Glutamatergic neuron (in vitro differentiated cells): ENCODE measurements at regions not wholly inside any gene's neighbourhood (a gene's known extent, or its start where the extent isn't known, plus 50 kb on each side); places are given as distances from the start of the nearest gene placed in this dataset.

Experiments
- DNase-seq: peaks from one replicate; pipeline ENCODE4 v3.0.0; 2022
- H3K27ac Mint-ChIP-seq: one replicate; pipeline ENCODE4 v1.8.0; 2020; ENCODE audit warnings: mild to moderate bottlenecking, mixed read lengths, inconsistent platforms; ENCODE audit not compliant: unreplicated experiment
- H3K27me3 Mint-ChIP-seq: one replicate; pipeline ENCODE4 v1.8.0; 2020; ENCODE audit warnings: mild to moderate bottlenecking, moderate library complexity, mixed read lengths, inconsistent platforms; ENCODE audit not compliant: unreplicated experiment
- H3K36me3 Mint-ChIP-seq: one replicate; pipeline ENCODE4 v1.8.0; 2020; ENCODE audit warnings: mild to moderate bottlenecking, mixed read lengths, inconsistent platforms; ENCODE audit not compliant: unreplicated experiment
- H3K4me1 Mint-ChIP-seq: one replicate; pipeline ENCODE4 v1.8.0; 2020; ENCODE audit warnings: mild to moderate bottlenecking, low read depth, mixed read lengths, inconsistent platforms; ENCODE audit not compliant: unreplicated experiment
- H3K4me3 Mint-ChIP-seq: one replicate; pipeline ENCODE4 v1.8.0; 2020; ENCODE audit warnings: mild to moderate bottlenecking, mixed read lengths, inconsistent platforms; ENCODE audit not compliant: unreplicated experiment
- H3K9me3 Mint-ChIP-seq: one replicate; pipeline ENCODE4 v1.8.0; 2020; ENCODE audit warnings: mild to moderate bottlenecking, moderate library complexity, mixed read lengths, inconsistent platforms; ENCODE audit not compliant: unreplicated experiment
- TF ChIP-seq, protein P1 (sequence below): fragments of 200-600 bp; sonication (generic); IDR thresholded peaks from one replicate; pipeline ENCODE4 v1.5.0; 2021; ENCODE audit not compliant: partially characterized antibody, unreplicated experiment

DNA sequence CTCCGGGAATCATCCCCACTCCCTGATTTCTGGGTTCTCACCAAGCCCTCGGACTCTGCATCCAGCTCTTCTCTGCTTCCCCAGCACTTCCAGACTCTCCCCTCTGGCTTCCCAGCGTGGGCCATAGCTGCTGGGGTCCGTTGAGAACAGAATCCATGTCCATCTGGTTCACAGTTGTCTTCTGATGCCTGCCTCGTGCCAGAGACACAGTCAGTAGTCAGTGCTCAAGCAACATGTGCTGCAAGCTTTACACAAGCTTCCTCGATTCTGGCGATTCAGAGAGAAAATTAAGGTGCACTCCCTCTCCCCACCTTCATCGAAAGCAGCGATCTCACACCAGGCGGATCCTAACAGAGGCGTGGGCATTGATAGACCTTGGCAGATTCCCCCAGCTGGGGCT lies 495.5 kb downstream of the TBC1D22A start:
- H3K4me1 Mint-ChIP-seq: no peaks in the 10 kb centered on the region
- TF ChIP-seq, protein P1, sequence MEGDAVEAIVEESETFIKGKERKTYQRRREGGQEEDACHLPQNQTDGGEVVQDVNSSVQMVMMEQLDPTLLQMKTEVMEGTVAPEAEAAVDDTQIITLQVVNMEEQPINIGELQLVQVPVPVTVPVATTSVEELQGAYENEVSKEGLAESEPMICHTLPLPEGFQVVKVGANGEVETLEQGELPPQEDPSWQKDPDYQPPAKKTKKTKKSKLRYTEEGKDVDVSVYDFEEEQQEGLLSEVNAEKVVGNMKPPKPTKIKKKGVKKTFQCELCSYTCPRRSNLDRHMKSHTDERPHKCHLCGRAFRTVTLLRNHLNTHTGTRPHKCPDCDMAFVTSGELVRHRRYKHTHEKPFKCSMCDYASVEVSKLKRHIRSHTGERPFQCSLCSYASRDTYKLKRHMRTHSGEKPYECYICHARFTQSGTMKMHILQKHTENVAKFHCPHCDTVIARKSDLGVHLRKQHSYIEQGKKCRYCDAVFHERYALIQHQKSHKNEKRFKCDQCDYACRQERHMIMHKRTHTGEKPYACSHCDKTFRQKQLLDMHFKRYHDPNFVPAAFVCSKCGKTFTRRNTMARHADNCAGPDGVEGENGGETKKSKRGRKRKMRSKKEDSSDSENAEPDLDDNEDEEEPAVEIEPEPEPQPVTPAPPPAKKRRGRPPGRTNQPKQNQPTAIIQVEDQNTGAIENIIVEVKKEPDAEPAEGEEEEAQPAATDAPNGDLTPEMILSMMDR: no peak
- H3K9me3 Mint-ChIP-seq: peaks cover 17% of the 10 kb centered on the region
- H3K27me3 Mint-ChIP-seq: peaks cover 2% of the 10 kb centered on the region
- H3K36me3 Mint-ChIP-seq: peaks cover 10% of the 10 kb centered on the region
- H3K4me3 Mint-ChIP-seq: no peak overlapping the region
- no peak overlapping the region for H3K27ac Mint-ChIP-seq
- no peak for DNase-seq

DNA sequence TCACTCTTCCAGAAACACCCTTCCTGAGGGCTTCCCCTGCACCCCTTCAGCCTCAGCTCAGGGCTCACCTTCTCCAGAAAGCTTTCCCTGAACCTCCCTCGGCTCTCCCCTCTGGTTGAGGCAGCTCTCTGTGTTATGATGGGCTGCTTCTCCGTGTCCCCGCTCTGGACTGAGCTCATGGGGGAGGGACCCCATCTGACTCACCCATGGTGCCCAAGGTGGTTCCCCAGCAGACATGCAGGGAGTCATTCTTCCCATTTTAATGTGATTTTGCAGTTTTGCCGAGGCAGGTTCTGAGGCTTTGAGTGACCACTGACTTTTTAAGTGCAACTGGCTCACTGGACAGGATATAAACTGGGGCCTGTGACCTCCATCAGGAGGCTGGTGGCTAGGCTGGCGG lies 495.1 kb downstream of the TBC1D22A start:
- TF ChIP-seq, protein P1: no peak
- no peak overlapping the region for H3K27ac Mint-ChIP-seq
- no peak overlapping the region for H3K4me3 Mint-ChIP-seq
- H3K4me1 Mint-ChIP-seq: no peaks in the 10 kb centered on the region
- peaks cover 17% of the 10 kb centered on the region for H3K9me3 Mint-ChIP-seq
- H3K27me3 Mint-ChIP-seq: peaks cover 2% of the 10 kb centered on the region
- no peak for DNase-seq
- H3K36me3 Mint-ChIP-seq: peaks cover 10% of the 10 kb centered on the region

DNA sequence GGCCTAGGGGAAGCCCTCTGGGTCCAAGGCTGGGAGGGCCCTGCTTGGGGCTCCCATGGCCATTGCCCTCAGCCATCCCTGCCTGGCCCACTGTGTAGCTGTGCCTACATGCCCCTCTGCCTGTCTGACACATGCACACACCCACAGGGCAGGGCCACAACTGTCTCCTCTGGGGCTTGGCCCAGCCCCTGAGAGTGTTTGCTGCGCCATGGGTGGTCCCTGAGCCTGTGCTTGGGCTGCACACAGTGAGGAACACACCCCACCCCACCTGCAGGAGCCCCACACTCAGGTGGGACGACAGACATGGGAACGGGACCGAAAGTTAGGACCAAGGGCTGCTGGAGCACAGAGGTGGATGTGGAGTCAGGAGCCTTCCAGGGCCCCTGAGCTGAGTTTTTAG lies 489.5 kb downstream of the TBC1D22A start:
- H3K36me3 Mint-ChIP-seq: peaks cover 6% of the 10 kb centered on the region
- H3K9me3 Mint-ChIP-seq: peaks cover 15% of the 10 kb centered on the region

GRCh38 chr22:47250995-47251765 lies 488.7 kb downstream of the TBC1D22A start:
- no peak for DNase-seq
- TF ChIP-seq, protein P1: no peak
- Mint-ChIP-seq H3K36me3 (peaks cover 14% of the 10 kb centered on the region), H3K4me3 (no peak overlapping the region), H3K4me1 (no peaks in the 10 kb centered on the region), H3K9me3 (peaks cover 18% of the 10 kb centered on the region), H3K27me3 (peaks cover 6% of the 10 kb centered on the region), H3K27ac (no peak overlapping the region)

More for the DNA sequence above, 489.5 kb downstream of the TBC1D22A start:
- DNase-seq: no peak
- H3K4me3 Mint-ChIP-seq: no peak overlapping the region
- peaks cover 4% of the 10 kb centered on the region for H3K27me3 Mint-ChIP-seq
- TF ChIP-seq, protein P1: no peak
- no peaks in the 10 kb centered on the region for H3K4me1 Mint-ChIP-seq
- no peak overlapping the region for H3K27ac Mint-ChIP-seq

- Mint-ChIP-seq H3K27ac (no peak overlapping the region), H3K4me3 (no peak overlapping the region), H3K4me1 (no peaks in the 10 kb centered on the region), H3K27me3 (peaks cover 6% of the 10 kb centered on the region), H3K9me3 (peaks cover 18% of the 10 kb centered on the region), H3K36me3 (peaks cover 20% of the 10 kb centered on the region)
- TF ChIP-seq, protein P1: no peak
- DNase-seq: no peak
Measured at GRCh38 chr22:47249370-47249928, 487.0 kb downstream of the TBC1D22A start.
